NK-92 (cell line): ENCODE measurements at regions not wholly inside any gene's neighbourhood (a gene's known extent, or its start where the extent isn't known, plus 50 kb on each side); places are given as distances from the start of the nearest gene placed in this dataset.

Experiments used
- DNase-seq: peaks from one replicate; lab custom pipeline; 2025; ENCODE audit not compliant: unreplicated experiment; lab: John Stamatoyannopoulos, UW

GRCh38 chr17:74006371-74006770, 197.1 kb upstream of the RPL38 start:
- no peak for DNase-seq

DNA sequence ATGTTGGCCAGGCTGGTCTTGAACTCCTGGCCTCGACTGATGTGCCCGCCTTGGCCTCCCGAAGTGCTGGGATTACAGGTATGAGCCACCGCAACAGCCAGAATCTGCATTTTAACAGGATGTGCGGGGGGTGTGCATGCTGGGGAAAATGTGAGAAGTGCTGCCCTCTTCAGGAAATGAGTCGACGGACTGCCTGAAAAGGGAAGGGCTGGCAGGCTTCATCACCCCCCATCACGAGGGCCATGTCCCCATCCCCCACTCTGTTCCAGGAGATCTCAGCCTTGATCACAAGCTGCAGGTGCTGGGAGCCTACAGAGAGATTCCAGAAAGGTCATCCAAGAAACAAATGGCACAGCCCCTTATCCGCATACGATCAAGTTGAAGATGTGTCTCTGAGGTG, 195.3 kb upstream of the RPL38 start:
- DNase-seq, result no peak

DNA sequence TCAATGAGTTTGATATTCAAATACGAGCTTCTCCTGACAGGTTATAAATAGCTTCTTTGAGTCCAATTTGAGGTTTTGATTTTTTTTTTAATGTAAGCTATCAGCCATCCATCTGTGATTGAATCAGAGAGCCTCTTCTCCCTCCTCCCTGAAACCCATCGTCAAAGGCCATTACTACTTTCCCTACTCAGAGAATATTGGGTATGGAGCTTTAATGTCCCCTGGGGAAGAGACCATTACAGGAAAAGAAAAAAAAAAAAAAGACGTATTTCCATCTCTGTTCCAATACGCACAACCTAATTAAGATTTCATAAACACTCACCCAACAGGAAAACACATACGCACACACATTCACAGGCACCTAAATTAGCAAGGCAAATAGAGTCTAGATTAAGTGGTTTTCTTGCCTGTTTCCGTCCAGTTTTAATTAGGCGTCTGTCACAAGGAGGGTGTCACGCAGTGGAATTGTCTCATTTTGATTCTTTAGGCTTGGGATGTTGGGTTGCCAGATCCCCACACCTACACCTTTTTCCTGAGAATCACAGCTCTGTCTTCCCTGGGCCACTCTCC, 194.3 kb upstream of the RPL38 start:
- no peak for DNase-seq

DNA sequence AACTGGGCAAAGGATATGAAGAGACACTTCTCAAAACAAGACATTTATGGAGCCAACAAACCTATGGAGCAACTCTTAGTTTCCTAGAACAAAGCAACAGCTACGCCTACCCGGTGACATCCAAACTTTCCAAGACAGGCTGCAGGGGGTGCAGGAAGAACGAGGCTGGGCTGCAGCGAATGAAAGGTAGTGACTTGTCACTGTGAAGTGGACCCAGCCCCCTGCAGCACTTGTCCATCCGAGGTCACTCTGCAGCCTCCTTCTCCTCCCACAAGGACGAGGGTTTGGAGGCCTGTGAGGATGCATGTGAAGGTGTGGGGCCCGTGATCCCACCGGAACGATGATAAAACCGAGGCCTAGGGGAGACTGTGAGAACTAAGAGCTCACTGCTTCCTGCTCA, 192.6 kb upstream of the RPL38 start:
- DNase-seq, result no peak

- no peak for DNase-seq
These were observed 191.5 kb upstream of the RPL38 start for GRCh38 chr17:74011966-74012365.

DNA sequence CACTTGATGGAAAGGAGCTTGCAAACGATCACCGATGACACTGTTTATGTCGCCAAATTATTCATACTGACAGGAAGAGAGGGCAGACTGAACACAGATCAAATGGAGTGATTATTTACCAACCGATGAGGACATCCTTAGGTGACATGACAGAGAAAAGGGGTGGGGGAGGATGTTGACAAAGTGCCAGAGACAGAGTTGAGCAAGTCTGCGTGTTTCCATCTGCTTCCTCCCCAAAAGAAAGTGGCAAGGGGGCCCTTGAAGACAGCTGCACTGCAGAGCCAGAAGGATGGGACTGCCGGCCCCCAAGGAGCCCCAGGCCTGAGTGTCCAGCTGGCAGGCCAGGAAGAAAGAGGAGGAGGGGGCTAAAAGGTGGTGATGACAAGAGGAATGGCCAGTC, 191.0 kb upstream of the RPL38 start:
- DNase-seq, result no peak

GRCh38 chr17:74015316-74015715, 188.2 kb upstream of the RPL38 start:
- no peak for DNase-seq

DNA sequence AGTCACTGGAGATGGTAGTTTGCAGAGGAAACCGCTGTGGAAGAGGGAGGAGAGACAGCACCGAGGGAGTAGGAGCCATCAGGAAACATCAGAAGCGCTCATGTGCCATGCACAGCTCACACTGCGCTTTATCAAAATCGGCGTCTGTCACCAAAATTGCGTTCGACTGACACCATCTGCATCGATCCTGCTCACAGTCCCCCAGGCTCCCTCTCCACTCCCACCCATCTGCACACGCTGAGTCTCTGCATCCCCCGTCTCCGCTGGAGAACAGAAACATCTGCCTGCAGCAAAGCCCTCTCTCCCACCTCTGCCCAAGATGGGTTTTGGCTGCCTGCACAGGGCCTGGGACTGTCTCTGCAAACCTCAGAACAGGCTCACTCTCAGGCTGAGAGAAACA, 187.5 kb upstream of the RPL38 start:
- no peak for DNase-seq

- DNase-seq, result no peak
These were observed 187.0 kb upstream of the RPL38 start for GRCh38 chr17:74016461-74016860.

DNA sequence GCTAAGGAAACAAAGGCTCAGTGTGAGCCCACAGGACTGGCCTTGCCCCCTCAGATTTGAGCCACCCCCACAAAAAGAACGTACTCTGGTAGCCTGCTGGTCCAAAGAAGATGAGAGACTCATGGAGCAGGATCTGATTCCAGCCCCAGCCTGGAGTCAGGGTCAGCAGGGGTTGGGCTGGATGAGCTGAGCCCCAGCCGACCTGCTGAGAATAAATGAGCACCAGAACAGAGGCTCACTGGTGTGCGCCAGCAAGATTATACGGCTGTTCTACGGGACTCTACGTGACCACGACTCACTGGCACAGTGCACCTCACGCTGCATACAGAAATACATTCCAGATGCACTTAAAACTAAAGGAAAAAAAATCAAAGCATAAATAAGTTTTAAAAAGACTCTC, 186.0 kb upstream of the RPL38 start:
- DNase-seq, result no peak

- DNase-seq, result no peak
These were observed 185.4 kb upstream of the RPL38 start for GRCh38 chr17:74018115-74018514.

GRCh38 chr17:74019271-74019670, 184.2 kb upstream of the RPL38 start:
- DNase-seq, result no peak

DNA sequence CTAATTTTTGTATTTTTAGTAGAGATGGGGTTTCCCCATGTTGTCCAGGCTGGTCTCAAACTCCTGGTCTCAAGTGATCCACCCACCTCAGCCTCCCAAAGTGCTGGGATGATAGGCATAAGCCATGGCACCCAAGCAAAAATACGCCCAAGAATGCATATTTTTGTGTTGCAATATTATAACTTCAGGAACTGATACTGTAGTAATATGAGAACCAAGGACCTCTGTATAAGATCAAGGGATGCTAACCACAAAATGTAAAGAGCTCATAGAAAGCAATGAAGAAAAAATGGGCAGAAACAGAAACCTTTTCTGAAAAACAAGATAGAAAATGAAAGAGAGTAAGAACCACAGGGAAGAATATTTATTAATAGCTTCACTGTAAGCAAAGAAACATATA, 183.6 kb upstream of the RPL38 start:
- no peak for DNase-seq

DNA sequence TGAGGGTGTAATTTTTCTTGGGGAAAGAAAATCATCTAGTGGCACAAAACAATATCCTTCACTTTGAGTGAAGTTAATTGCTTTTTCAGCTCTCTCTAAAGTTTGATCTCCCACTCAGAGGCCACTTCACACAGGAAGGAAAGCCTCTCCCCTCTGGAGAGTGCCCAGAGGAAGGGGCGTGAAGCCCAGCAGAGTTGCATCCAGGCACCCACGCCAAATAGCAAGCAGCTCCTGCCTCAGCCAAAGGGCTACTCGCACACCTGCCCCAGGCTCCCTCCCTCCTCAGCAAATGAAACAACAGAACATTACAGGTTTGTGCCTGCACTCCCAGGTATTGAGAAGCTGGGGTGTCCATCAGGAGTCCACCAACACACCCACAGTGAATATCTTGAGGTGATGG, 183.0 kb upstream of the RPL38 start:
- no peak for DNase-seq

DNA sequence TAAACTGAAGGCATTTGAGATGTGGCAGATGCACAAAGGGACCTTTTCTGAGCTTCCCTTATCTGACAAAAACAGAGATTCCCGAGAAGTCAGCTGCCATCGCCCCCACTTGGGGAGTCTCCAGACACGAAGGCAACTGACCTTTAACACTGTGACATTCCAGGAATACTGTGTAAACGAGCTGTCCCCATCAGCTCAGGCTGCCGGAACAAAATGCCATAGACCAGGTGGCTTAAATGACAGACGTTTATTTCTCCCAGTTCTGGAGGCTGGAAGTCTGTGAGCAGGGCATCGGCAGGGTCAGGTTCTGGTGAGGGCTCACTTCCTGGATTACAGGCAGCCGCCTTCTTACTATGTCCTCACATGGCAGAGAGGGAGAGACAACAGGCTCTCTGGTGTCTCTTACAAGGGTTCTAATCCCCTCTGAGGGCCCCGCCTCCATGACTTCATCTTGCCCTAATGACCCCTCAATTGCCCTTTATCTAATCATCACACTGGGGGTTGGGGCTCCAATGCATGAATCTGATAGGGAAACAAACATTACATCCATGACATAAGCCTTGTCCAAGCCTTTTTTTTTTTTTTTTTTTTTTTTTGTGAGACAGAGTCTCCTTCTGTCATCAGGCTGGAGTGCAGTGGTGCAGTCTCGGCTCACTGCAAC, 178.5 kb upstream of the RPL38 start:
- DNase-seq, result no peak

DNA sequence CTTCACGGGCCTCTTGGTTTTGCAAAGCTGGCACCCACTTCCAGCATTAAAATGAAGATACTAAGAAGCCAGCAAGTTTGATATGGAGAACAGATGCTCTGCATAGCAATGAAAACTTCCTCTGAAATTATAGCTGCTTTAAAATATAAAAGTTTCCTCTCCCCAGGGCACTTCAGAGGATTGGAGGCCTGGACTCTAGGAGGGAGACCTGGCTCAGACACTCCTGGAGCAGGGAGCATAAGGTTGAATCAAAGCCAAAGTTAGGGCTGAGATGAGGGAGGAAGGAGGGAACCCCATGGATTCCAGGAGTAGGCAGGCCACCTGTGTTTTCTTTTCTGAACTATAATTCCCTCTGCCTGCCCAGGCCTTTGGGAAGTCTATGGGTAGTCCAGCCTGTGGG, 176.0 kb upstream of the RPL38 start:
- no peak for DNase-seq

- DNase-seq, result no peak
These were observed 174.9 kb upstream of the RPL38 start for GRCh38 chr17:74028354-74029116.

GRCh38 chr17:74031316-74032090, 172.0 kb upstream of the RPL38 start:
- no peak for DNase-seq

- DNase-seq, result no peak
These were observed 171.3 kb upstream of the RPL38 start for GRCh38 chr17:74032222-74032621.

DNA sequence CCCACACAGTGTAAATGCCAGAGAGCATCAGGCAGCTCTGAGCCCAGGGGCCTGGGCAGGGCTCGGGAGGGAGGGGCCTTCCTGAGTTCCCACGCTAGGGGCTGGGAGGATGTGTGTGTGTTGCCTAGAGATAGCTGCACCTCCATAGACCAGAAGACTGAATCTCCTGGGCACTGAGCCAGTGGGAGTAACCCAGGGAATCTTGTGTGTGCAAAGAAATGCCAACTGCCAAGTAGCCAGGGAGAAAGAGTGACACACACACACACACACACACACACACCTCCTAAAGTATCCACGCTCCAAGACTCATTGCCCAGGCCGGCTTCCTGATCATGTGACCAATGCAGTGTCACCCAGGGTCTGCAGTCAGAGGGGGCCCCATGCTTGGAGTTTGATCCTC, 166.2 kb upstream of the RPL38 start:
- DNase-seq, result no peak

GRCh38 chr17:74040291-74040690, 163.2 kb upstream of the RPL38 start:
- no peak for DNase-seq

DNA sequence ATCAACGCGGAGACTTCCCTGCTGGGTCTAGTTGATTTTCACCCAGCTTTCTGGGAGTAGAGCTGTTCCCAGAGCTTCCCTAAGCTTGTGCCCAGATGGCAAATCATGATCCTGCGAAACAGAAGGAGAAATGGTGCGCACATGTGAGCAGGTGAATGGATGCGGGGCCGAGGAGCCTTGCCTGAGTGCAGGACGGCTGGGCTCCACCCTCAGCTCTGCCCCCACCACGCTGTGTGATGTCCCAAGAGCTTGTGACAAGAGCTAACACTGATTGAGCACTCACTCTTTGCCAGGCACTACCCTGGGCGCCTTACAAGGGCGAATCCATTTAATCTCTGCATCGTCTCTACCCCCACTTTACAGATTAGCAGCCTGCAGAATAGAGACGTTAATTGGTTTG, 162.7 kb upstream of the RPL38 start:
- DNase-seq, result no peak
